Astrocyte (in vitro differentiated cells and primary cell): ENCODE measurements at regions not wholly inside any gene's neighbourhood (a gene's known extent, or its start where the extent isn't known, plus 50 kb on each side); places are given as distances from the start of the nearest gene placed in this dataset.

ENCODE experiments used
- CTCF ChIP-seq: IDR thresholded peaks from 2 replicates; pipeline ENCODE4 v1.5.1; 2011; ENCODE audit warnings: low read depth, mild to moderate bottlenecking, inconsistent platforms, low read length, moderate library complexity; ENCODE audit not compliant: insufficient read depth
- EZH2 ChIP-seq: IDR thresholded peaks from 2 replicates; pipeline ENCODE4 v1.6.1; 2012; ENCODE audit warnings: mild to moderate bottlenecking, low read length, inconsistent platforms; ENCODE audit not compliant: insufficient read depth

GRCh38 chr13:83549671-83550070 is 332.6 kb downstream of the SLITRK1 start:
- no peak for TF ChIP-seq CTCF
- TF ChIP-seq EZH2 = no peak
